Spinal cord (tissue), 9 donors: ENCODE measurements at regions not wholly inside any gene's neighbourhood (a gene's known extent, or its start where the extent isn't known, plus 50 kb on each side); places are given as distances from the start of the nearest gene placed in this dataset.

Experiments used
- DNase-seq, 6 donors: peaks; one replicate each; pipeline versions ENCODE4 v3.0.0 to v3.0.0-alpha.2; 2013 to 2015; ENCODE audit warnings: low spot score in 6 of 6, low read depth in 4 of 6
- H3K27ac ChIP-seq: one replicate; pipeline ENCODE4 v1.5.1; 2013; ENCODE audit warnings: low read depth, low read length, control low read depth
- H3K27me3 ChIP-seq: one replicate; pipeline ENCODE4 v1.6.1; 2013; ENCODE audit warnings: low read length; ENCODE audit not compliant: control insufficient read depth, insufficient read depth
- H3K36me3 ChIP-seq: one replicate; pipeline ENCODE4 v1.6.1; 2013; ENCODE audit warnings: low read length; ENCODE audit not compliant: control insufficient read depth, insufficient read depth
- H3K4me1 ChIP-seq: one replicate; pipeline ENCODE4 v1.6.1; 2013; ENCODE audit warnings: low read length; ENCODE audit not compliant: control insufficient read depth, insufficient read depth
- H3K4me3 ChIP-seq: one replicate; pipeline ENCODE4 v1.5.1; 2013; ENCODE audit warnings: low read depth, low read length, control low read depth
- H3K9me3 ChIP-seq: one replicate; pipeline ENCODE4 v1.6.1; 2013; ENCODE audit warnings: low read length; ENCODE audit not compliant: control insufficient read depth, insufficient read depth
- WGBS: methylation state at CpG from one replicate; pipeline ENCODE4 v1.1.5; 2013; ENCODE audit warnings: missing lambda C conversion rate; ENCODE audit not compliant: insufficient coverage; 5-methylcytosine and 5-hydroxymethylcytosine counted together
- donor health status: healthy.

- no peak for DNase-seq
- WGBS, result 81% methylated on average over 26 of the region's 30 CpGs
- Histone ChIP-seq H3K36me3 (peaks cover 3% of the 10 kb centered on the region), H3K4me3 (no peak overlapping the region), H3K27me3 (peaks cover 6% of the 10 kb centered on the region), H3K9me3 (no peaks in the 10 kb centered on the region), H3K4me1 (peaks cover 53% of the 10 kb centered on the region), H3K27ac (peak overlapping the region; percentile 72)
These were observed 51.2 kb downstream of the FOXL3 start for GRCh38 chr7:340979-341694.

- WGBS, result 63% methylated on average over 27 of the region's 27 CpGs
- Histone ChIP-seq H3K4me3 (no peak overlapping the region), H3K27ac (peak overlapping the region; percentile 72), H3K4me1 (peaks cover 53% of the 10 kb centered on the region), H3K9me3 (no peaks in the 10 kb centered on the region), H3K36me3 (peaks cover 3% of the 10 kb centered on the region), H3K27me3 (peaks cover 6% of the 10 kb centered on the region)
- peak in 2 of 6 donors; percentile 46 to 75 for DNase-seq
These were observed 52.1 kb downstream of the FOXL3 start for GRCh38 chr7:341841-342638.

GRCh38 chr7:342681-343216 is 52.8 kb downstream of the FOXL3 start:
- Histone ChIP-seq H3K4me3 (no peak overlapping the region), H3K9me3 (no peaks in the 10 kb centered on the region), H3K36me3 (peaks cover 3% of the 10 kb centered on the region), H3K27me3 (peaks cover 6% of the 10 kb centered on the region), H3K4me1 (peaks cover 57% of the 10 kb centered on the region), H3K27ac (peak overlapping the region; percentile 67)
- WGBS, result 88% methylated on average over 8 of the region's 10 CpGs
- DNase-seq, result no peak

- H3K27me3 ChIP-seq, result peaks cover 6% of the 10 kb centered on the region
- 61% methylated on average over 31 of the region's 33 CpGs for WGBS
- DNase-seq, result no peak
- H3K36me3 ChIP-seq, result peaks cover 3% of the 10 kb centered on the region
- H3K9me3 ChIP-seq, result no peaks in the 10 kb centered on the region
- H3K27ac ChIP-seq, result no peak overlapping the region
- no peak overlapping the region for H3K4me3 ChIP-seq
- H3K4me1 ChIP-seq, result peaks cover 60% of the 10 kb centered on the region
These were observed 53.4 kb downstream of the FOXL3 start for GRCh38 chr7:343227-343822.

GRCh38 chr7:343864-344607 is 54.1 kb downstream of the FOXL3 start:
- no peak overlapping the region for H3K4me3 ChIP-seq
- no peaks in the 10 kb centered on the region for H3K9me3 ChIP-seq
- H3K36me3 ChIP-seq, result peaks cover 3% of the 10 kb centered on the region
- peaks cover 62% of the 10 kb centered on the region for H3K4me1 ChIP-seq
- H3K27ac ChIP-seq, result no peak overlapping the region
- peaks cover 6% of the 10 kb centered on the region for H3K27me3 ChIP-seq
- no peak for DNase-seq
- 94% methylated on average over 25 of the region's 25 CpGs for WGBS

- Histone ChIP-seq H3K27me3 (peaks cover 6% of the 10 kb centered on the region), H3K4me3 (no peak overlapping the region), H3K36me3 (peaks cover 3% of the 10 kb centered on the region), H3K9me3 (no peaks in the 10 kb centered on the region), H3K4me1 (peaks cover 61% of the 10 kb centered on the region), H3K27ac (no peak overlapping the region)
- WGBS, result 96% methylated on average over 15 of the region's 15 CpGs
- DNase-seq, result no peak
These were observed 54.6 kb downstream of the FOXL3 start for GRCh38 chr7:344608-344994.

GRCh38 chr7:346116-346898 is 56.3 kb downstream of the FOXL3 start:
- 92% methylated on average over 28 of the region's 60 CpGs for WGBS
- Histone ChIP-seq H3K27me3 (peaks cover 3% of the 10 kb centered on the region), H3K36me3 (peaks cover 3% of the 10 kb centered on the region), H3K9me3 (no peaks in the 10 kb centered on the region), H3K27ac (no peak overlapping the region), H3K4me3 (no peak overlapping the region), H3K4me1 (peaks cover 45% of the 10 kb centered on the region)
- no peak for DNase-seq

- no peak overlapping the region for H3K4me3 ChIP-seq
- peaks cover 7% of the 10 kb centered on the region for H3K27me3 ChIP-seq
- H3K9me3 ChIP-seq, result no peaks in the 10 kb centered on the region
- WGBS, result 90% methylated on average over 16 of the region's 20 CpGs
- no peak overlapping the region for H3K27ac ChIP-seq
- peaks cover 3% of the 10 kb centered on the region for H3K36me3 ChIP-seq
- no peak for DNase-seq
- H3K4me1 ChIP-seq, result peaks cover 45% of the 10 kb centered on the region
These were observed 57.1 kb downstream of the FOXL3 start for GRCh38 chr7:347001-347590.
